Erythroblast (primary cell): ENCODE measurements at regions not wholly inside any gene's neighbourhood (a gene's known extent, or its start where the extent isn't known, plus 50 kb on each side); places are given as distances from the start of the nearest gene placed in this dataset.

Source experiments
- GATA1 ChIP-seq: IDR thresholded peaks from 2 replicates; pipeline ENCODE4 v1.6.1; 2011; ENCODE audit warnings: low read depth, mild to moderate bottlenecking, control low read depth, low read length, moderate library complexity
- POLR2A ChIP-seq: IDR thresholded peaks from 2 replicates; pipeline ENCODE4 v1.6.1; 2011; ENCODE audit warnings: mild to moderate bottlenecking, low read length

- TF ChIP-seq POLR2A (no peak), GATA1 (no peak)
Measured at GRCh38 chr17:71316176-71316897, 804.5 kb upstream of the SOX9 start.
